MG63 (cell line): ENCODE measurements at regions not wholly inside any gene's neighbourhood (a gene's known extent, or its start where the extent isn't known, plus 50 kb on each side); places are given as distances from the start of the nearest gene placed in this dataset.
"Not testable (repeated sequence)": the region's sequence is repeated elsewhere in the genome, so short reads cannot be mapped to it uniquely, and the experiment has no call there.

ENCODE experiments used
- DNase-seq: peaks from one replicate; pipeline ENCODE4 v3.0.0-alpha.2; 2020
- H3K27me3 ChIP-seq: fragments of 250-450 bp; sonication (Bioruptor Pico); 2 replicates; pipeline ENCODE4 v1.5.1; 2020; ENCODE audit warnings: mild to moderate bottlenecking, moderate library complexity
- H3K36me3 ChIP-seq: fragments of 250-450 bp; sonication (Bioruptor Pico); 2 replicates; pipeline ENCODE4 v1.5.1; 2020; ENCODE audit warnings: mild to moderate bottlenecking, moderate library complexity
- H3K4me3 ChIP-seq: fragments of 250-450 bp; sonication (Bioruptor Pico); 2 replicates; pipeline ENCODE4 v1.5.1; 2020; ENCODE audit warnings: mild to moderate bottlenecking, moderate library complexity
- H3K9me3 ChIP-seq: fragments of 250-450 bp; sonication (Bioruptor Pico); 2 replicates; pipeline ENCODE4 v1.5.1; 2020; ENCODE audit warnings: mild to moderate bottlenecking, moderate library complexity

- H3K9me3 ChIP-seq: no peaks in the 10 kb centered on the region
- H3K27me3 ChIP-seq: no peaks in the 10 kb centered on the region
- no peaks in the 10 kb centered on the region for H3K36me3 ChIP-seq
- H3K4me3 ChIP-seq: no peak overlapping the region
- DNase-seq: no peak
Observed at GRCh38 chr1:73500154-73500553, 697.8 kb downstream of the LRRIQ3 start.

GRCh38 chr1:73499671-73500070 lies 698.3 kb downstream of the LRRIQ3 start:
- Histone ChIP-seq H3K27me3 (no peaks in the 10 kb centered on the region), H3K36me3 (no peaks in the 10 kb centered on the region), H3K4me3 (no peak overlapping the region), H3K9me3 (no peaks in the 10 kb centered on the region)
- DNase-seq: no peak

GRCh38 chr1:73491621-73492020 lies 706.4 kb downstream of the LRRIQ3 start:
- Histone ChIP-seq H3K4me3 (no peak overlapping the region), H3K9me3 (no peaks in the 10 kb centered on the region), H3K36me3 (no peaks in the 10 kb centered on the region), H3K27me3 (no peaks in the 10 kb centered on the region)
- DNase-seq: no peak

- Histone ChIP-seq H3K36me3 (no peaks in the 10 kb centered on the region), H3K4me3 (no peak overlapping the region), H3K9me3 (no peaks in the 10 kb centered on the region), H3K27me3 (no peaks in the 10 kb centered on the region)
- no peak for DNase-seq
Observed at GRCh38 chr1:73475316-73475870, 722.6 kb downstream of the LRRIQ3 start.

GRCh38 chr1:73472810-73473209 lies 725.2 kb downstream of the LRRIQ3 start:
- H3K9me3 ChIP-seq: no peaks in the 10 kb centered on the region
- no peaks in the 10 kb centered on the region for H3K27me3 ChIP-seq
- DNase-seq: no peak
- no peak overlapping the region for H3K4me3 ChIP-seq
- no peaks in the 10 kb centered on the region for H3K36me3 ChIP-seq

GRCh38 chr1:73467731-73468130 lies 730.2 kb downstream of the LRRIQ3 start:
- Histone ChIP-seq H3K36me3 (no peaks in the 10 kb centered on the region), H3K4me3 (no peak overlapping the region), H3K9me3 (no peaks in the 10 kb centered on the region), H3K27me3 (no peaks in the 10 kb centered on the region)
- DNase-seq: no peak

GRCh38 chr1:73463873-73464272 lies 734.1 kb downstream of the LRRIQ3 start:
- Histone ChIP-seq H3K4me3 (no peak overlapping the region), H3K36me3 (no peaks in the 10 kb centered on the region), H3K27me3 (no peaks in the 10 kb centered on the region), H3K9me3 (no peaks in the 10 kb centered on the region)
- DNase-seq: no peak

GRCh38 chr1:73452522-73452921 lies 745.5 kb downstream of the LRRIQ3 start:
- Histone ChIP-seq H3K4me3 (no peak overlapping the region), H3K36me3 (no peaks in the 10 kb centered on the region), H3K9me3 (no peaks in the 10 kb centered on the region), H3K27me3 (no peaks in the 10 kb centered on the region)
- DNase-seq: no peak

GRCh38 chr1:73450668-73451067 lies 747.3 kb downstream of the LRRIQ3 start:
- H3K4me3 ChIP-seq, H3K36me3 ChIP-seq, H3K9me3 ChIP-seq, DNase-seq, H3K27me3 ChIP-seq: not testable (repeated sequence)

- no peak for DNase-seq
- H3K36me3 ChIP-seq: no peaks in the 10 kb centered on the region
Observed at GRCh38 chr1:73411479-73411878, 786.5 kb downstream of the LRRIQ3 start.

GRCh38 chr1:73401666-73402065 lies 796.3 kb downstream of the LRRIQ3 start:
- Histone ChIP-seq H3K27me3 (no peaks in the 10 kb centered on the region), H3K4me3 (no peak overlapping the region), H3K36me3 (no peaks in the 10 kb centered on the region), H3K9me3 (no peaks in the 10 kb centered on the region)
- DNase-seq: no peak

More at GRCh38 chr1:73411479-73411878, 786.5 kb downstream of the LRRIQ3 start:
- no peaks in the 10 kb centered on the region for H3K9me3 ChIP-seq
- H3K4me3 ChIP-seq: no peak overlapping the region
- H3K27me3 ChIP-seq: no peaks in the 10 kb centered on the region

GRCh38 chr1:73382966-73383365 lies 815.0 kb downstream of the LRRIQ3 start:
- DNase-seq: no peak
- Histone ChIP-seq H3K9me3 (no peaks in the 10 kb centered on the region), H3K27me3 (no peaks in the 10 kb centered on the region), H3K4me3 (no peak overlapping the region), H3K36me3 (no peaks in the 10 kb centered on the region)

- DNase-seq: no peak
- Histone ChIP-seq H3K4me3 (no peak overlapping the region), H3K9me3 (no peaks in the 10 kb centered on the region), H3K36me3 (no peaks in the 10 kb centered on the region), H3K27me3 (no peaks in the 10 kb centered on the region)
Observed at GRCh38 chr1:73366734-73367413, 831.1 kb downstream of the LRRIQ3 start.

GRCh38 chr1:73359001-73359400 lies 839.0 kb downstream of the LRRIQ3 start:
- DNase-seq: no peak
- Histone ChIP-seq H3K9me3 (no peaks in the 10 kb centered on the region), H3K27me3 (no peaks in the 10 kb centered on the region), H3K4me3 (no peak overlapping the region), H3K36me3 (no peaks in the 10 kb centered on the region)

- Histone ChIP-seq H3K4me3 (no peak overlapping the region), H3K27me3 (no peaks in the 10 kb centered on the region), H3K36me3 (no peaks in the 10 kb centered on the region), H3K9me3 (no peaks in the 10 kb centered on the region)
- DNase-seq: no peak
Observed at GRCh38 chr1:73356485-73356884, 841.5 kb downstream of the LRRIQ3 start.

GRCh38 chr1:73343947-73344346 lies 854.0 kb downstream of the LRRIQ3 start:
- Histone ChIP-seq H3K4me3 (no peak overlapping the region), H3K27me3 (no peaks in the 10 kb centered on the region), H3K36me3 (no peaks in the 10 kb centered on the region), H3K9me3 (no peaks in the 10 kb centered on the region)
- no peak for DNase-seq

GRCh38 chr1:73333847-73334503 lies 864.0 kb downstream of the LRRIQ3 start:
- H3K36me3 ChIP-seq: no peaks in the 10 kb centered on the region
- no peak for DNase-seq
- H3K4me3 ChIP-seq: no peak overlapping the region
- peaks cover 2% of the 10 kb centered on the region; the same call in 1 of the 2 replicates for H3K9me3 ChIP-seq
- H3K27me3 ChIP-seq: no peaks in the 10 kb centered on the region

GRCh38 chr1:73331726-73332125 lies 866.2 kb downstream of the LRRIQ3 start:
- DNase-seq: no peak
- H3K4me3 ChIP-seq: no peak overlapping the region
- peaks cover 2% of the 10 kb centered on the region; the same call in 1 of the 2 replicates for H3K9me3 ChIP-seq
- no peaks in the 10 kb centered on the region for H3K27me3 ChIP-seq
- H3K36me3 ChIP-seq: no peaks in the 10 kb centered on the region
